Uterus (tissue), 2 donors: ENCODE measurements at regions not wholly inside any gene's neighbourhood (a gene's known extent, or its start where the extent isn't known, plus 50 kb on each side); places are given as distances from the start of the nearest gene placed in this dataset.

ENCODE experiments used
- POLR2A ChIP-seq, 2 donors: fragments of 450-650 bp; IDR thresholded peaks; one replicate each; pipeline ENCODE4 v1.6.1; 2016; ENCODE audit warnings: antibody characterized with exemption in 2 of 2, mild to moderate bottlenecking in 1 of 2, moderate library complexity in 1 of 2
- TF ChIP-seq, protein P1 (sequence below), 4 experiments: fragments of 200-600 bp in 2 of 4; fragments of 450-650 bp in 2 of 4; sonication (generic) in 2 of 4; IDR thresholded peaks; one replicate each; pipeline ENCODE4 v1.5.1; 2016 to 2019; ENCODE audit warnings: antibody characterized with exemption in 4 of 4, mild to moderate bottlenecking in 2 of 4, moderate library complexity in 1 of 4

DNA sequence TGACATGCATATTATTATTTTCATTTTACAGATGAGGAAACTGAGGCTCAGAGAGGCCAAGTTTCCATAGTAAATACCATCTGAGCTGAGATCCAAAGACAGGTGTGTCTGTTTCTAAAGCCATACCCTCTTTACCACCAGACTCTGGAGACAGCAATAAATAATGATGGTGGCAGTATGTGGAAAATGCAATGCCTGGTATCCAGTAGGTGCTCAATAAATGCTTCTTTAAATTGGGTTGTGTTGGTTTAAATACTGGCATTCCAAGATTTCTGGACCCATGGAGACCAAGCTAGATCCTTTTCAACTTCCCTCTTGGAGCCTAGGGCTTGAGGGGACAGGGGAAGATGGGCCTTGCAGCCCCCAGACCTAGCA, 221.3 kb upstream of the MSX2 start:
- TF ChIP-seq, protein P1, sequence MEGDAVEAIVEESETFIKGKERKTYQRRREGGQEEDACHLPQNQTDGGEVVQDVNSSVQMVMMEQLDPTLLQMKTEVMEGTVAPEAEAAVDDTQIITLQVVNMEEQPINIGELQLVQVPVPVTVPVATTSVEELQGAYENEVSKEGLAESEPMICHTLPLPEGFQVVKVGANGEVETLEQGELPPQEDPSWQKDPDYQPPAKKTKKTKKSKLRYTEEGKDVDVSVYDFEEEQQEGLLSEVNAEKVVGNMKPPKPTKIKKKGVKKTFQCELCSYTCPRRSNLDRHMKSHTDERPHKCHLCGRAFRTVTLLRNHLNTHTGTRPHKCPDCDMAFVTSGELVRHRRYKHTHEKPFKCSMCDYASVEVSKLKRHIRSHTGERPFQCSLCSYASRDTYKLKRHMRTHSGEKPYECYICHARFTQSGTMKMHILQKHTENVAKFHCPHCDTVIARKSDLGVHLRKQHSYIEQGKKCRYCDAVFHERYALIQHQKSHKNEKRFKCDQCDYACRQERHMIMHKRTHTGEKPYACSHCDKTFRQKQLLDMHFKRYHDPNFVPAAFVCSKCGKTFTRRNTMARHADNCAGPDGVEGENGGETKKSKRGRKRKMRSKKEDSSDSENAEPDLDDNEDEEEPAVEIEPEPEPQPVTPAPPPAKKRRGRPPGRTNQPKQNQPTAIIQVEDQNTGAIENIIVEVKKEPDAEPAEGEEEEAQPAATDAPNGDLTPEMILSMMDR (IDR thresholded peaks at IDR 0.05) = no peak
- no peak for TF ChIP-seq POLR2A (IDR thresholded peaks at IDR 0.05)
